HS-5 (cell line): ENCODE measurements at regions not wholly inside any gene's neighbourhood (a gene's known extent, or its start where the extent isn't known, plus 50 kb on each side); places are given as distances from the start of the nearest gene placed in this dataset.
A peak's percentile ranks its signal among the peaks of the same experiment; 100 is the strongest.

Experiments used
- DNase-seq: peaks from one replicate; pipeline ENCODE4 v3.0.0-alpha.2; 2012; ENCODE audit warnings: low read depth

- DNase-seq, result no peak
These were observed 402.2 kb upstream of the FGF13 start for GRCh38 chrX:139113708-139114107.

- DNase-seq, result no peak
These were observed 400.9 kb upstream of the FGF13 start for GRCh38 chrX:139112432-139112831.

GRCh38 chrX:139106069-139106468, 394.6 kb upstream of the FGF13 start:
- peak; percentile 39 for DNase-seq

- no peak for DNase-seq
These were observed 383.4 kb upstream of the FGF13 start for GRCh38 chrX:139094671-139095592.

GRCh38 chrX:139093201-139093600, 381.7 kb upstream of the FGF13 start:
- DNase-seq, result no peak

GRCh38 chrX:139091878-139092277, 380.4 kb upstream of the FGF13 start:
- no peak for DNase-seq

- no peak for DNase-seq
These were observed 379.5 kb upstream of the FGF13 start for GRCh38 chrX:139091066-139091465.

GRCh38 chrX:139086246-139086645, 374.7 kb upstream of the FGF13 start:
- no peak for DNase-seq

GRCh38 chrX:139085404-139085803, 373.9 kb upstream of the FGF13 start:
- DNase-seq, result no peak

GRCh38 chrX:139083191-139083590, 371.7 kb upstream of the FGF13 start:
- DNase-seq, result no peak

- DNase-seq, result no peak
These were observed 370.4 kb upstream of the FGF13 start for GRCh38 chrX:139081965-139082364.

GRCh38 chrX:139079789-139080188, 368.3 kb upstream of the FGF13 start:
- no peak for DNase-seq

- no peak for DNase-seq
These were observed 367.3 kb upstream of the FGF13 start for GRCh38 chrX:139078761-139079280.

GRCh38 chrX:139078342-139078741, 366.8 kb upstream of the FGF13 start:
- DNase-seq, result no peak

GRCh38 chrX:139077281-139078250, 366.0 kb upstream of the FGF13 start:
- DNase-seq, result peak; percentile 51

GRCh38 chrX:139063364-139063763, 351.8 kb upstream of the FGF13 start:
- no peak for DNase-seq

- DNase-seq, result peak; percentile 8
These were observed 347.4 kb upstream of the FGF13 start for GRCh38 chrX:139058831-139059495.

GRCh38 chrX:139052461-139052860, 340.9 kb upstream of the FGF13 start:
- DNase-seq, result no peak

GRCh38 chrX:139049465-139049864, 337.9 kb upstream of the FGF13 start:
- no peak for DNase-seq

- no peak for DNase-seq
These were observed 333.2 kb upstream of the FGF13 start for GRCh38 chrX:139044680-139045079.

- no peak for DNase-seq
These were observed 327.5 kb upstream of the FGF13 start for GRCh38 chrX:139039041-139039440.

- no peak for DNase-seq
These were observed 315.3 kb upstream of the FGF13 start for GRCh38 chrX:139026811-139027210.
